ENCODE measurements at regions not wholly inside any gene's neighbourhood (a gene's known extent, or its start where the extent isn't known, plus 50 kb on each side); places are given as distances from the start of the nearest gene placed in this dataset.

GRCh38 chr5:154559398-154560276 lies 81.6 kb upstream of the HAND1 start:
- ChIA-PET POLR2A (no interaction called here), CTCF (interaction anchor here (1.1 kb wide), 1 partner anchor 39 kb away, joined by 3 read pairs; no protein-coding TSS in a partner anchor)
- no peak for DNase-seq (ENCODE audit: low read depth, low spot score)
- TF ChIP-seq CTCF (IDR thresholded peaks at IDR 0.05; ENCODE audit: insufficient read depth, low read length, missing control alignments), result no peak
- H3K4me3 ChIP-seq (ENCODE audit: low read depth, low read length), result no peak overlapping the region

GRCh38 chr5:154557548-154557947 lies 79.5 kb upstream of the HAND1 start:
- POLR2A ChIA-PET, result no interaction called here
- no peak overlapping the region for H3K4me3 ChIP-seq (ENCODE audit: low read depth, low read length)
- TF ChIP-seq CTCF (IDR thresholded peaks at IDR 0.05; ENCODE audit: insufficient read depth, low read length, missing control alignments), result no peak
- no peak for DNase-seq (ENCODE audit: low read depth, low spot score)
- CTCF ChIA-PET, result no interaction called here

- no peak for DNase-seq (ENCODE audit: low read depth, low spot score)
- POLR2A ChIA-PET, result interaction anchor here (0.6 kb wide), 1 partner anchor 168 kb away, joined by 3 read pairs; no protein-coding TSS in a partner anchor
- TF ChIP-seq CTCF (IDR thresholded peaks at IDR 0.05; ENCODE audit: insufficient read depth, low read length, missing control alignments), result no peak
- no peak overlapping the region for H3K4me3 ChIP-seq (ENCODE audit: low read depth, low read length)
- CTCF ChIA-PET, result interaction anchor here (1.0 kb wide), 1 partner anchor 27 kb away, joined by 3 read pairs; no protein-coding TSS in a partner anchor
These were observed 69.5 kb upstream of the HAND1 start for GRCh38 chr5:154547551-154547950.

- CTCF ChIA-PET, result interaction anchor here (1.0 to 1.5 kb wide), 2 partner anchors 26 kb away, joined by 3 to 4 read pairs; no protein-coding TSS in a partner anchor
- no peak overlapping the region for H3K4me3 ChIP-seq (ENCODE audit: low read depth, low read length)
These were observed 68.7 kb upstream of the HAND1 start for GRCh38 chr5:154546719-154547118.

GRCh38 chr5:154544646-154545045 lies 66.6 kb upstream of the HAND1 start:
- no peak overlapping the region for H3K4me3 ChIP-seq (ENCODE audit: low read depth, low read length)
- ChIA-PET POLR2A (no interaction called here), CTCF (interaction anchor here (1.2 to 1.9 kb wide), 2 partner anchors 24 to 26 kb away, joined by 3 to 11 read pairs; no protein-coding TSS in a partner anchor)
- TF ChIP-seq CTCF (IDR thresholded peaks at IDR 0.05; ENCODE audit: insufficient read depth, low read length, missing control alignments), result no peak
- DNase-seq (ENCODE audit: low read depth, low spot score), result no peak

More at GRCh38 chr5:154546719-154547118, 68.7 kb upstream of the HAND1 start:
- DNase-seq (ENCODE audit: low read depth, low spot score), result no peak
- POLR2A ChIA-PET, result no interaction called here
- TF ChIP-seq CTCF (IDR thresholded peaks at IDR 0.05; ENCODE audit: insufficient read depth, low read length, missing control alignments), result no peak

GRCh38 chr5:154543380-154543779 lies 65.4 kb upstream of the HAND1 start:
- POLR2A ChIA-PET, result interaction anchor here (0.6 kb wide), 1 partner anchor 953 kb away, joined by 3 read pairs; no protein-coding TSS in a partner anchor
- CTCF ChIA-PET, result interaction anchor here (1.1 to 1.9 kb wide), 2 partner anchors 22 to 77 kb away, joined by 3 to 11 read pairs; no protein-coding TSS in a partner anchor
- no peak for DNase-seq (ENCODE audit: low read depth, low spot score)
- no peak for TF ChIP-seq CTCF (IDR thresholded peaks at IDR 0.05; ENCODE audit: insufficient read depth, low read length, missing control alignments)
- H3K4me3 ChIP-seq (ENCODE audit: low read depth, low read length), result no peak overlapping the region
